SU-DHL-6 (cell line): ENCODE measurements at regions not wholly inside any gene's neighbourhood (a gene's known extent, or its start where the extent isn't known, plus 50 kb on each side); places are given as distances from the start of the nearest gene placed in this dataset.
"Not testable (repeated sequence)": the region's sequence is repeated elsewhere in the genome, so short reads cannot be mapped to it uniquely, and the experiment has no call there.

ENCODE experiments used
- EZH2phosphoT487 ChIP-seq: fragments of 200-600 bp; sonication (generic), shearing (Covaris generic); conservative IDR thresholded peaks from 2 replicates; pipeline ENCODE4 v1.6.1; 2018; ENCODE audit warnings: mild to moderate bottlenecking, antibody characterized with exemption, low read length, moderate library complexity, mixed read lengths
- TF ChIP-seq, protein P1 (sequence below): fragments of 200-600 bp; sonication (generic); IDR thresholded peaks from one replicate; pipeline ENCODE4 v1.5.1; 2017; ENCODE audit warnings: antibody characterized with exemption, mild to moderate bottlenecking, low read length, moderate library complexity; ENCODE audit not compliant: insufficient read depth, poor library complexity, severe bottlenecking

DNA sequence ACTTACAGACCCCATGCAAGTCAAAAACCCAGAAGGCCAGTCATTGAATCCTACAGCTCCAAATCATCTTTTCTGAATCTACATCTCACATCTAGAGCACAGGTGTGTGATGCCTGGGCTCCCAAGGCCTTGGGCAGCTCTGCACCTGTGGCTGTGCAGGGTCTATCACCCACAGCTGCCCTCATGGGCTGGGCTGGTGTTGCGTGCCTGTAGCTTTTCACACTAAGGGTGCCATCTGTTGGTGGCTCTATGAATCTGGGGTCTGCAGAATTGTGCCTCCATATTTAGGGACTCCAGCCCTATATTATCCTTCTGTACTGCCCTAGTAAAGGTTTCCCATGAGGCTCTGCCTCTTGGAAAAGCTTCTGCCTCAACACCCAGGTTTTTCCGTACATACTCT lies 407.6 kb downstream of the TUBA3C start:
- TF ChIP-seq, protein P1, sequence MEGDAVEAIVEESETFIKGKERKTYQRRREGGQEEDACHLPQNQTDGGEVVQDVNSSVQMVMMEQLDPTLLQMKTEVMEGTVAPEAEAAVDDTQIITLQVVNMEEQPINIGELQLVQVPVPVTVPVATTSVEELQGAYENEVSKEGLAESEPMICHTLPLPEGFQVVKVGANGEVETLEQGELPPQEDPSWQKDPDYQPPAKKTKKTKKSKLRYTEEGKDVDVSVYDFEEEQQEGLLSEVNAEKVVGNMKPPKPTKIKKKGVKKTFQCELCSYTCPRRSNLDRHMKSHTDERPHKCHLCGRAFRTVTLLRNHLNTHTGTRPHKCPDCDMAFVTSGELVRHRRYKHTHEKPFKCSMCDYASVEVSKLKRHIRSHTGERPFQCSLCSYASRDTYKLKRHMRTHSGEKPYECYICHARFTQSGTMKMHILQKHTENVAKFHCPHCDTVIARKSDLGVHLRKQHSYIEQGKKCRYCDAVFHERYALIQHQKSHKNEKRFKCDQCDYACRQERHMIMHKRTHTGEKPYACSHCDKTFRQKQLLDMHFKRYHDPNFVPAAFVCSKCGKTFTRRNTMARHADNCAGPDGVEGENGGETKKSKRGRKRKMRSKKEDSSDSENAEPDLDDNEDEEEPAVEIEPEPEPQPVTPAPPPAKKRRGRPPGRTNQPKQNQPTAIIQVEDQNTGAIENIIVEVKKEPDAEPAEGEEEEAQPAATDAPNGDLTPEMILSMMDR = not testable (repeated sequence)
- not testable (repeated sequence) for TF ChIP-seq EZH2phosphoT487
